ENCODE measurements at regions not wholly inside any gene's neighbourhood (a gene's known extent, or its start where the extent isn't known, plus 50 kb on each side); places are given as distances from the start of the nearest gene placed in this dataset.

DNA sequence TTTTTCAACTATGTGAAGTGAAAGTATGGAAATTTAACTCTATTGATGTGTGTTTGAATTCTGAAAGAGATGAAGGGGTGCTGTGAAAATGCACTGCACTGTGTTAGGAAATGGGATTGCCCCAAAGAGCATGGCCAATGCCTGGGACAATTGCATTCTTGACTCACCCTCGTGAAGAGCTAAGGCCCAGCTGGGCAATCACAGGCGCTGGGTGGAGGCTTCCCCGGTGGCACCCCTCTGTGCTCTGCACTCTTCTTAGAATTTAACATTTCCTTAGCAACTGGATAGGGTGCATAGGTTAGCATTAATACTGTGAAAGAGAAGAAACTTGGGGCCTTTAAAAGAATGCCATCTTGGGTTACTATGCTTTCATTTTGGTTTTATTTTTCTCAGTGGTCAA is 179.9 kb upstream of the GOLIM4 start:
- TF ChIP-seq EZH2 (IDR thresholded peaks at IDR 0.05) (no peak), POLR2AphosphoS5 (IDR thresholded peaks at IDR 0.05; ENCODE audit: borderline replicate concordance, low read depth, low read length) (no peak), FOXP2 (optimal IDR thresholded peaks at IDR 0.05; ENCODE audit: control extremely low read depth, extremely low read length, insufficient read depth) (no peak)
